HG03103 (cell line): ENCODE measurements at regions not wholly inside any gene's neighbourhood (a gene's known extent, or its start where the extent isn't known, plus 50 kb on each side); places are given as distances from the start of the nearest gene placed in this dataset.
"Not testable (repeated sequence)": the region's sequence is repeated elsewhere in the genome, so short reads cannot be mapped to it uniquely, and the experiment has no call there.

Source experiments
- ATAC-seq: cut with Tn5 transposase; IDR thresholded peaks from one replicate; pipeline ENCODE4 v1.9.1; 2021; ENCODE audit warnings: low read depth; ENCODE audit not compliant: unreplicated experiment

DNA sequence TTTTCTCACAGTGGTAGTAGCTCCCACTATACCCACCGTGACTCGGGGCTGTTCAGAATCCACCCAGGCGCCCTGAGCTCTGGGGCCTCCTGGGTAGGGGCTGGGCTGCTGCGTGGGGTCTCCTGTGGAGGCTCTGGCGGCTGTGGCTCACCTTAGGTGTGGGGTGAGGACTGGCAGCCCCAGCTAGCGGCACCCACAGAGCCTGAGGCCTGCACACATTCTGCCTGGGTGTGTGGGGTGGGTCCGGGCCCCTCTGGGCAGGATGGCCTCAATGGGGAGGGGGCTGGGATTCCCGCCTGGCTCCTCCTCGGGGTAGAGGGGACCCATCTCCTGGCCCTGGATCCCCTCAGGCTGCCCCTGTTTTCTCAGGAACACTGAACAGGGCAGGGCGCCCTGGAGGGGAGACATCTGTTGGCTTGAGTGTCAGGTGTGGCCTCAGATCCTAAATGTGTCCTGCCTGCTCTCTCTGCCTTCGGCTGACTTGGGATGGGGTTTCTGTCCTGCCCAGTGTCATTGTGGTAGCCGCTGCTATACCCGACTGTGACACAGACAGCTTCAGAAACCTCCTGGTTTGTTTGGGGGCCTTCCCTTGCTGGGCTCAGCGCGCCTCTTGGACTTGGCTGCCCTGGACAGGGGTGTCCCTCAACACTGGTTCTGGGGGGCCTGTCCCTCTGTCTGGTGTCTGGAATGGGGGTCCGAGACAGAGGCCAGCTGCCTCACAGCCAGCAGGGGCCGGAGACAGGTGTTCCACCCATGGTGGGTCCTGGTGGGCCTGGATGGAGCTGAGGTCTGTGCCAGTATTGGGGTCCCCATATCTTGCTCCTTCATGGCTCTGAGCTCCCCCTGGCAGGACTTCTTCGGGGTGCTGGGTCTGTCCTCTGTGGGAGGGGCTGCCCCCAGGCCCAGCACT is 354.9 kb downstream of the TMEM121 start:
- no peak for ATAC-seq

DNA sequence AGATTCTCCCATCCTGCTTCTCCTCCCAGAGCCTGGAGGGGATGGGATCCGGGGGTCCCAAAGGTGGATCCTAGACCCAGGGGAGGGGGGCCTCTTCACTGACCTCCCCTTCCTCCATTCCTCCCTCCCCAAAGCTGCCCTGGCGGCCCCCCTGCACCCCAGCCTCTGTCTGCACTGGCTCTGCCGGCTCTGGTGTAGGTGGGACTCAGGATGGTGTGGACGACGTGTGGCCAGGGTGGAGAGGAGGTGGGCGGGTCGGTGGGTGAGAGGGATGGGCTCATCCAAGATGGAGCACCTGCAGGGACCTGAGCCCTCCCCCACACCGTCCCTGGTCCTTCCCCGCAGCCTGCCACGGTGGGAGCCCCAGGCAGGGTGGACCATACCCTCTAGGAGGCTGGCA is 355.6 kb downstream of the TMEM121 start:
- ATAC-seq, result not testable (repeated sequence)

DNA sequence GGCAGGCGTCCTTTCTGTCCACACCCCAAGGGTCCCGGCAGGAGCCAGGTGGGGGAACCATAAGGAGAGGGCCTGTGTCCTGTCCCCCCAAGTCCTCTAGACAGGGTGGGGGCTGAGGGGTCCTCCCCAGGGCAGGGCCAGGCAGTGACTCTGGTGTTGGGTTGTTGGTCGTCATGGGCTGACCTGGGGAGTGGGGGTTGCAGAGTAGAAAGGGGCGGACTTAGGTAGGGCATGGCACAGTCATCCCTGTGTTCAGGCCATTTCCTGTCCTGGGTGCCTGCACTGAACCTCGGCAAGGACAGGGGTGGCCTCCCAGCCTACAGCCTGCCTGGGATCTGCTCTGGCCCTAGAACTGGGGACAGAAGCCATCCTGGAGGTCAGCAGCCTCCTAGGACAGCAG is 356.2 kb downstream of the TMEM121 start:
- ATAC-seq, result no peak

- ATAC-seq, result no peak
Measured at GRCh38 chr14:105883066-105884005, 357.0 kb downstream of the TMEM121 start.

DNA sequence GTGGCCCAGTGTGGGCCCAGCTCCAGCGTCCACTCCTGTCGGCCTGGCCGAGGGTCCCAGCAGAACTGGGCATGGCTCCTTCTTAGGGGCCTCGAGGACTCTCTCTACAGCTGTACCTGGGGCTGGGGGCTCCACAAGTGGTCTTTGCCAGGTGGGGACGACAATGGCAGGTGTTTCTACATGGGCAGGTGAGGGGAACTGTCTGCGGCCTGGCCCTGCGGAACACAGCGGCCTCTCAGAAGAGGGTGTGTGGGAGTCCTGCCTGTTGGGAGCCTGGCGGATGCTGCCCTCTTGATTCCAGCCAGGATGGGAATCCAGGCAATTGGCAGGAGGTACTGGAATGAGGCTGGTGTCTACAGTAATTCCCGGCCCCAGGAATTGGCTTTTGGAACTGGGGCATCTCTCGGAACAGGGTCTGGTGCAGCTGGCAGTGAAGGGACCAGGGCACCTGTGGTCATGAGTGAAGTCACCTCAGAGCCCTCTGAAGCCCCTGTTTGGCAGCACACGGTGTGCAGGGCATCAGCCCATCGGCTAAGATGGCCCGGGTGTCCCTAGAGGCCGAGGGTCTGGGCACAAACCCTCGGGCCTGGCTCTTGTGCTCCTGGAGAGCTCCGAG is 357.9 kb downstream of the TMEM121 start:
- not testable (repeated sequence) for ATAC-seq

- no peak for ATAC-seq
Measured at GRCh38 chr14:105884808-105885281, 358.5 kb downstream of the TMEM121 start.

DNA sequence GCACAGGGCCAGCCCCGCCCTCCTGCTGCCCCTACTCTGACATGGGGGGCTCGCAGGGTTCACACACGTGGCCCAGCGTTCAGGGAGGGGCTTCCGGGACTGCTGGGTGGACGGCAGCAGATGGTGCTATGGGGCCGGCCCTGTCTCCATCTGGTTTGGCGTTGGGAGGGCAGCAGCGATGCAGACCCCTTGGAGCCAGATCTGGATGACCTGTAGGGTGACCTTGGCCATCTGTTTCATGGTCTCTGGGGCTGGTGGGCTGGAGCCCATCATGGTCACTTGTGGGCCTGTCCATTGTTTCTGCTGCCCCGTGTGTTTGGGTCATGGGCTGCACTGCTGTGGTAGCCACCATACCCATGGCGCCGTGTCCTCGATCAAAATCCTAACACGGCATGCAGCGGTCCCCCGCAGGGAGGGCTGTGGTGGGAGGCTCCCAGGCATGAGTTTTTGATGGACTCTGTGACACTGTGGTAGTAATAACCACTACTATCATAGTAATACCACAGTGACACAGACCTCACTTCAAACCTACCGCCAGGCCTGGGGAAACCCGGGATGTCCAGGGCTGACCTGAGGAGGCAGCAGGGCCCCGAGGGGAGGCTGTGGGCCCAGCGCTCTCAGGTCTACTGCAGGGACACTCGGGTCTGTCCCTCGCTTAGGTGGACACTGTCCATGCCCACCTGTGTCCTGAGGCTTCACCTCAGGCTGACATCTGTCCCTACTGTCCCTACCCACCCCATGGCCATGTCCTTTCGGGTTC is 359.4 kb downstream of the TMEM121 start:
- no peak for ATAC-seq

DNA sequence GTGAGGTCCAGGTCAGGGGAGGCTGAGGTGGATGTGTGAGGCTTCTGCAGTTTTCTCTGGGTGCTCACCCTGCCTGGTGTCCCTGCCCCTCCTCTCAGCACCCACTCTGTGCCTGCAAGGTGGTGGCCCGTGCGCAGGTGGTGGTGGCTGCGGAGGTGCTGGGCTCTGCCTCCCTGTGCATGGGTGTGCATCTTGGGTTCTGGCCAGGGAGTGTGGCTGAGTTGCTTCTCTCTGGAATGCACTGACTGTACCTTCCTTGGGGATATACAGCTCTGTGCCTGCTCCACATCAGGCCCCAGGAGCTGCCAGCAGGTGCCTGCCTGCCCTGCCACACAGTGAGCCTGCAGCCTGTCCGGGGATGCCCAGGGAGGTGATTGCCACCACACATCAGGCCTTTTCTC is 360.4 kb downstream of the TMEM121 start:
- not testable (repeated sequence) for ATAC-seq

DNA sequence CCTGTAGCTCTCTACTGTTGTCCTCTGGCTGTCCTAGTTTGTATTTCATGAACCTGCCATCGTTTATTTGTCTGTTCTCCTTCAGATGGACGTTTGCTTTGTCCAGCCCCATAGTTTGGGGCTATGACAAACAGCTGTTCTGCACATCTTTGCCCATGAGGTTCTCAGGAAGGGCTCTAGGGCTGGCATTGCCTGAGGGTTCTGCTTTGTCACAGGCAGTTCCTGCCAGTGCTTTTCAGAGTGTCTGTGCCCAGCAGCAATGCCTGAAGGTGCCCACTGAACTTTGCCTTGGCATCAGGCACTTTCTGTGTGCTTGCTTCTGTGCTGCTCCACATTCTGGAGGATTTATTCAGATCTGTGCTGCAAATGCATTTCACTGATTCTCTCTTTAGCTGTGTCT is 361.3 kb downstream of the TMEM121 start:
- no peak for ATAC-seq

DNA sequence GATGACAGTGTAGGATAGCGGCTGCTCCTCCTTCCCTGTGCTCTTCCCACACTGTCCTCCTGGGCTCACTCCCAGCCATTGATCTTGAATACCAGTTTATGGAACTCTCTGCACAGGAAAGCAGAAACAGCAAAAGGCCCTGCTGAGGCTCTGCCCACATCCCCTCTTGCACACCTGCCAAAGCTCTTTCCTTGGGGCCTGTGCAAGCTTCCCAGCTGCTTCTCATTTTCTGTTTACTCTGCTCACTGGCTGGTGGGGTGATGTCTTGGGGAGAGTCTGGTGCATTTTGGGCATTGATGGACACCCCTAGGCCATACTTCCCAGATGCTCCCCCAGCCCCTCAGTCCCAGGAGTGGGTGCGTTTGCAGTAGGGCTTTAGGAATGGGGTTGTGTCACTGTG is 361.8 kb downstream of the TMEM121 start:
- no peak for ATAC-seq

GRCh38 chr14:105888784-105889665 is 362.6 kb downstream of the TMEM121 start:
- ATAC-seq, result no peak

DNA sequence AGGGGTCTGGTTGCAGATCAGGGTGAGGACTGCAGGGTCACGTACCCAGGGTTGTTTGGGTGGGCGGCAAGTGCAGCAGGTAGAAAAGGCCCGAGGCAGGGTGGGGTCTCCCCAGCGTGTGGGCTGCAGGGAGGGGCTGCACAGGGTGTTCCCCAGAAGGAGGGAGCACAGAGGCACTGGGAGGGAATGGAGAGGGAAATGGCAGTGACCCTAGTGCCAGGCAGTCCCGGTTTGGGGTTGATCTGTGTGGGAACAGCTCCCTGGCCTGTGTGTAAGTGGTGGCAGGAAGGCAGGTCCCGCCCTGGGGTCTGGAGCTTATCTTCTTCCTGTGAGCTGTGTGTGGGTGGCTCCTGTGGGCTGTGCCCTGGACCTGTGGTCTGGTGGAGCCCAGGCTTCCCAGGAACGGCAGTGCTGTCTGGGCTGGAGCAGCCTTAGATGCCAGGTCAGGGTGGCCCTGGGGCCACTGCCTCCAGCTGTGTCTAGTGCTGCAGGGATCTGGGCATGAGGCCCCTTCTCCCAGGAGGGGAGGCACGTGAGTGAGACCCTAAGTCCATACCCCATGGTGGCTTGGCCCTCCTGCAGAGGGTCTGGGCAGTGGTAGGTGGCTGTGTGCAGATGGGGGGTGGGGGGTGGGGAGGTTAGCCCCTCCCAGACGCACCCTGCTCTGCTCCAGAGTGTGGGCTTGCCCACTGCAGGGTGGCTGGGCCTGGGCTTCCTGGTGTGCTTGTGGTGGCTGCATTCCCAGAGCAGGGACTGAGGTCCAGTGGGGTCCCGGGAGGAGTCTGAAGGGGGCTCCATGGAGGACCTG is 363.5 kb downstream of the TMEM121 start:
- no peak for ATAC-seq

- no peak for ATAC-seq
Measured at GRCh38 chr14:105890474-105891220, 364.3 kb downstream of the TMEM121 start.

- ATAC-seq, result no peak
Measured at GRCh38 chr14:105891221-105891602, 364.8 kb downstream of the TMEM121 start.

- no peak for ATAC-seq
Measured at GRCh38 chr14:105891631-105892452, 365.5 kb downstream of the TMEM121 start.
